Fibroblast of villous mesenchyme (primary cell): ENCODE measurements at regions not wholly inside any gene's neighbourhood (a gene's known extent, or its start where the extent isn't known, plus 50 kb on each side); places are given as distances from the start of the nearest gene placed in this dataset.

Experiments
- DNase-seq: peaks from one replicate; pipeline ENCODE4 v3.0.0-alpha.2; 2010; ENCODE audit warnings: low read depth
- H3K4me3 ChIP-seq: 2 replicates; pipeline ENCODE4 v1.5.1; 2011; ENCODE audit warnings: low read depth, mild to moderate bottlenecking, low read length
- TF ChIP-seq, protein P1 (sequence below): IDR thresholded peaks from 2 replicates; pipeline ENCODE4 v1.5.1; 2012; ENCODE audit warnings: low read depth, mild to moderate bottlenecking, low read length; ENCODE audit not compliant: insufficient read depth

DNA sequence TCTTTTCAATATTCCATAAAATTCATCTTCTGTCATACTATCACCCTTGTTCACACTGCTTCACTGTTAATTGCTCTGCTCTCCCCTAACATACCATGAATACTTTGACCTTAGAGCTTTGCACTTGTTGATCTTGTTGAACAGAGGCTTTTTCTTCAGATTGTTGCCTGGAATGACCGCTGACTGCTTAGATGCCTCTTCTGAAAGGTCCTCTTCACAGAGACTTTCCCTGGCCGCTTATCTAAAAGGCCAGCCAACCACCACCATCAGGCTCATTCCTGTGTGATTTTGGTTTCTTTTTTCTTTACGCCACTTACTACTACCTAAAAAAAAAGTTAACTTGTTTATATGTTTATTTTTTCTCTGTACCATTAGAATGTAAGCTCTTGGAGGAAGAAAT is 667.7 kb downstream of the STPG2 start:
- DNase-seq, result no peak
- H3K4me3 ChIP-seq, result no peak overlapping the region
- TF ChIP-seq, protein P1, sequence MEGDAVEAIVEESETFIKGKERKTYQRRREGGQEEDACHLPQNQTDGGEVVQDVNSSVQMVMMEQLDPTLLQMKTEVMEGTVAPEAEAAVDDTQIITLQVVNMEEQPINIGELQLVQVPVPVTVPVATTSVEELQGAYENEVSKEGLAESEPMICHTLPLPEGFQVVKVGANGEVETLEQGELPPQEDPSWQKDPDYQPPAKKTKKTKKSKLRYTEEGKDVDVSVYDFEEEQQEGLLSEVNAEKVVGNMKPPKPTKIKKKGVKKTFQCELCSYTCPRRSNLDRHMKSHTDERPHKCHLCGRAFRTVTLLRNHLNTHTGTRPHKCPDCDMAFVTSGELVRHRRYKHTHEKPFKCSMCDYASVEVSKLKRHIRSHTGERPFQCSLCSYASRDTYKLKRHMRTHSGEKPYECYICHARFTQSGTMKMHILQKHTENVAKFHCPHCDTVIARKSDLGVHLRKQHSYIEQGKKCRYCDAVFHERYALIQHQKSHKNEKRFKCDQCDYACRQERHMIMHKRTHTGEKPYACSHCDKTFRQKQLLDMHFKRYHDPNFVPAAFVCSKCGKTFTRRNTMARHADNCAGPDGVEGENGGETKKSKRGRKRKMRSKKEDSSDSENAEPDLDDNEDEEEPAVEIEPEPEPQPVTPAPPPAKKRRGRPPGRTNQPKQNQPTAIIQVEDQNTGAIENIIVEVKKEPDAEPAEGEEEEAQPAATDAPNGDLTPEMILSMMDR, result no peak

DNA sequence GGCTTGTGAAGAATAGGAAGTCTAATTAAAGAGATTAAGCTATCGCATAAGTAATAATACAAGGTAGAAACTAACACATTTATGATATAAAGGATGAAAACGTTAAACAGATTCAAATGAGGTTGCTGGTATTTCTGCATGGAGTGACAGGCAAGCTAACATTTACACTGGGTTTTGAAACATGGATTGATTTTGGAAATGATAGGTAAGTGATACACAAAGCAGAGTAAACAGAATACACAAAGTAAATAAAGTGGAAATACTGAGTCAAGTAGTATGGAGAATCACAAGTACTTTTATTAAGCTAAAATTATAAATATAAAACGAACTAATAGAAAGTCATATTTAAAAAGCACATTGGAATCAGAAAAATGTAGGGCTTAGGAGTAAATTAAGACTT is 665.3 kb downstream of the STPG2 start:
- TF ChIP-seq, protein P1, result no peak
- H3K4me3 ChIP-seq, result no peak overlapping the region
- DNase-seq, result no peak

DNA sequence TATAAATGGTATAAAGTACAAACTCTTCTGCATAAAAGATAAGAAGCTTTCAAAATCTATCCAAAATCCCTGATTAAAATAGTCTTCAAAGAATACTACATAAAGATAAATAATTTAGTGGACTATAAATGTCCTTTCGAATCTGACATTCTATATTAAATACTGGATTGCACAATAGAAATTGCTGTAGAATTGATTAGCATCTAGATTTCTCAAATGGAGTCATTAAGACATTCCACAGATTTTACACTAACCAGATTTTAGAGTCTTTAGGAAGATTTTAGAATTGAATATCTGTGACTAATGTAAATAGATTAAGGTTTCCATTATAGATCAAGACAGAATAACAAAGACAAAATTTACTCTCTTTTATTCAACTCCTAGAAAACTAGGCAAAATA is 663.9 kb downstream of the STPG2 start:
- H3K4me3 ChIP-seq, result no peak overlapping the region
- TF ChIP-seq, protein P1, result no peak
- no peak for DNase-seq

DNA sequence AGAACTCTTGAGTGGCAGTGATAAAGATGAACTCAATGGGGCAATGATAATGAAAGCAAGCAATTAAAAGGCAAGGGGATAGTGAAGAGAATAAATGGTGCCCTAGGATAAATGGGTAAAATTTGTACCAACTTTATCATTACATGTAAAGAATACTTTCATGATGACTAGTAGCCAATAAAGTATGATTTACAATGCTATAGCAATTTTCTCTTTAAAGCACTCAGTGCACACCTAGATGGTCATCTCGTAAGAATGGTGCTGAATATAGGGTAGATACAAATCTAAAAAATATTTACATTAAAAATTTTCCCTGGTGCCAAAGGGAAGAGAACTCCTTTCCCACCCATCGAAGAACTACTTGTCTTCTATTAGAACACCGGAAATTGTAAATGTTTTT is 651.4 kb downstream of the STPG2 start:
- H3K4me3 ChIP-seq, result no peak overlapping the region
- TF ChIP-seq, protein P1, result no peak

DNA sequence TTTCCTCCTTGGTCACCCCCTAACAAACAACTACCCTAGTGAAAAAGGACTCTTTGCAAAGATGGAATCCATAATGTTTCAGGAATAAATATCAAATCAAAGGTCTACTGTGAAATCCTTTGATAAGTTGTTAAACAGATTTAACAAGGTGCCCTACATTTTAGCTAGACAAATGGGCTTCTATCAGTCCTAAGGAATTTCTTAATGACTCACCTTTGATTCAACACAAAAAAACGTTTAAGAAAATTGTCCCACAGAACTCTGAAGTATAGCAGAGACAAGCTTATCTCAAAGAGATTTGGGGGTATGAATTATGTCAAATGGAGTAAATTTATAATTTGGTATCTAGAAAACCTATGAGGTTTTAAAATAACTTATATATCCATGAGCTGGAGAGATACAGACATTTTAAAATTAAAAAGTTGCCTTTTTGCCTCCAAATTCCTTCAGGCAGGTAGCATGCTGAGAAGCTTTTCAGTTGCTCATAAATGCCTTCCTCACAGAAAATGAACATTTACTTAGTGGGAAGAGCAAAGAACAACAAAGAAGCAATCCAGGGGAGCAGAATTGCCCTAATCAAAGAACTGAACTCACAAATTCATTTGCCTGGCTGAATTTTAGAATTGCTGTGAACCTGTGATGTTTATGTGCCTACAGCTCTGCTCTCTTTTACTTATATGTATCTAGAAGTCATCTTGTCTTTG is 649.3 kb downstream of the STPG2 start:
- TF ChIP-seq, protein P1, result no peak
- no peak overlapping the region for H3K4me3 ChIP-seq
- DNase-seq, result no peak

More for the DNA sequence above, 651.4 kb downstream of the STPG2 start:
- no peak for DNase-seq

DNA sequence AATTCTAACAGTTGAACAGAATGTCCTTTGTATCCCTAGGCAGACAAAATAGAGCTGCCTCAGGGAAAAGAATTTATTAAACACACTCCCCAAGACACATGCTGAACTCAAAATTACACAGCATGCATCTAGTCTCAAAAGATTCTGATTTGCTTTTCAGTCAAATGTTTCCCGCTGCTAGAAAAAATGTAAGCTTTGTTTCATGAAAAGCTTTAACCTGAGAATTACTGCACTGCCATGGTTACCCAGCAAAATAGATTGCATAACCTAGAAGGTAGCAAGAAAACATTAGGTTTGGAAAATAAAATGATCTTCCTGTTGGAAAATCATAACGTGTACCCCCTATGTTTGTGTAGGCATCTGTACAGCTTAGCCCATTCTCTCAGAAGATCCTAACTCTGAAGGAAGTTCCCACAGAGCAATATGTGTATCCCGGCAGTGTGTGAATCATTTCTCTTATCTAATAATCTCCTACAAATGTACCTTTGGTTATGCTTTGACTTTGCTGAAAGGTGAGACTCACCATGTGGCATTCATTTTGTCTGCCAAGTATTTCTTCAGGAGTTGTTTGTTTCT is 646.9 kb downstream of the STPG2 start:
- TF ChIP-seq, protein P1, result no peak
- DNase-seq, result no peak
- no peak overlapping the region for H3K4me3 ChIP-seq

DNA sequence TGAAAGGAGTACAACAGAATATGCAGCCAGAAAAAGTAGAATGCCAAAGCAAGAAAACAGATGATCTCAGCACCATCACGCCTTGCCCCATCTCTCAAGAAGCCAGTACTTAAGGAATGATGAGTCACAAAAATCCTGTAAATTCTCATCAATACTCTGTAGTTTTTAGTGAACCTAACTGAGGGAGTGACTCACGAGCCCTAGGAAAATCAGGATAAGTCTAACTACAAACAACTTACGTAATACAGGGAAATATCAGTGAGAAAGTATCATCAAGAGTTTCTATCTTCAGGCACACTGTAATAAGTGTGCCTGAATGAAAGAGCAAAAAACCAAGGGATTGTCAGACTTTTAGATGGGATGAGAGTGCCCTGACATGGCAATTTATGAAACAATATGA is 644.4 kb downstream of the STPG2 start:
- TF ChIP-seq, protein P1, result no peak
- peak; percentile 42 for DNase-seq
- H3K4me3 ChIP-seq, result no peak overlapping the region
